ENCODE measurements at regions not wholly inside any gene's neighbourhood (a gene's known extent, or its start where the extent isn't known, plus 50 kb on each side); places are given as distances from the start of the nearest gene placed in this dataset.
A peak's percentile ranks its signal among the peaks of the same experiment; 100 is the strongest.

- H3K4me1 ChIP-seq: peaks cover 22% of the 10 kb centered on the region
- H3K9me3 ChIP-seq (replicated peaks): no peaks in the 10 kb centered on the region
- H3K27ac ChIP-seq (replicated peaks): peak overlapping the region; percentile 53
- no peaks in the 10 kb centered on the region for H3K27me3 ChIP-seq (ENCODE audit: low read depth)
- TF ChIP-seq CTCF (IDR thresholded peaks at IDR 0.05; ENCODE audit: borderline replicate concordance): no peak
- intact Hi-C loops (cut with micrococcal nuclease): no loop called here
- peak overlapping the region; percentile 57 for H3K4me3 ChIP-seq
- peak; percentile 75 for DNase-seq
- H3K36me3 ChIP-seq: no peaks in the 10 kb centered on the region
Observed at GRCh38 chr11:112881461-112881860, 79.8 kb upstream of the NCAM1 start.

- H3K27me3 ChIP-seq (ENCODE audit: low read depth): no peaks in the 10 kb centered on the region
- no peak for TF ChIP-seq CTCF (IDR thresholded peaks at IDR 0.05; ENCODE audit: borderline replicate concordance)
- no peaks in the 10 kb centered on the region for H3K9me3 ChIP-seq (replicated peaks)
- peak overlapping the region; percentile 53 for H3K27ac ChIP-seq (replicated peaks)
- H3K36me3 ChIP-seq: no peaks in the 10 kb centered on the region
- intact Hi-C loops (cut with micrococcal nuclease): no loop called here
- DNase-seq: peak; percentile 48
- H3K4me1 ChIP-seq: peaks cover 26% of the 10 kb centered on the region
- H3K4me3 ChIP-seq: no peak overlapping the region
Observed at GRCh38 chr11:112882494-112883381, 78.5 kb upstream of the NCAM1 start.

- intact Hi-C loops (cut with micrococcal nuclease): no loop called here
Observed at GRCh38 chr11:112884012-112884767, 77.0 kb upstream of the NCAM1 start.

GRCh38 chr11:112885744-112886433 lies 75.3 kb upstream of the NCAM1 start:
- Histone ChIP-seq H3K27ac (replicated peaks) (no peak overlapping the region), H3K27me3 (ENCODE audit: low read depth) (no peaks in the 10 kb centered on the region), H3K9me3 (replicated peaks) (no peaks in the 10 kb centered on the region), H3K4me3 (no peak overlapping the region), H3K4me1 (peaks cover 26% of the 10 kb centered on the region), H3K36me3 (no peaks in the 10 kb centered on the region)
- TF ChIP-seq CTCF (IDR thresholded peaks at IDR 0.05; ENCODE audit: borderline replicate concordance): no peak
- DNase-seq: no peak
- intact Hi-C loops (cut with micrococcal nuclease): no loop called here

More at GRCh38 chr11:112884012-112884767, 77.0 kb upstream of the NCAM1 start:
- Histone ChIP-seq H3K27ac (replicated peaks) (no peak overlapping the region), H3K36me3 (no peaks in the 10 kb centered on the region), H3K27me3 (ENCODE audit: low read depth) (no peaks in the 10 kb centered on the region), H3K9me3 (replicated peaks) (no peaks in the 10 kb centered on the region), H3K4me3 (no peak overlapping the region), H3K4me1 (peaks cover 26% of the 10 kb centered on the region)
- TF ChIP-seq CTCF (IDR thresholded peaks at IDR 0.05; ENCODE audit: borderline replicate concordance): no peak
- DNase-seq: no peak
